Gastrocnemius medialis (tissue), 4 donors: ENCODE measurements at regions not wholly inside any gene's neighbourhood (a gene's known extent, or its start where the extent isn't known, plus 50 kb on each side); places are given as distances from the start of the nearest gene placed in this dataset.

Experiments used
- POLR2A ChIP-seq, 2 donors: fragments of 450-650 bp; IDR thresholded peaks; one replicate each; pipeline ENCODE4 v1.6.1; 2017; ENCODE audit warnings: antibody characterized with exemption in 2 of 2, mild to moderate bottlenecking in 2 of 2, moderate library complexity in 2 of 2
- TF ChIP-seq, protein P1 (sequence below), 5 experiments: fragments of 450-650 bp in 3 of 5; fragments of 200-600 bp in 2 of 5; sonication (generic) in 2 of 5; IDR thresholded peaks in 4 of 5; conservative IDR thresholded peaks in 1 of 5; 1 replicate in 4 of 5; 2 replicates in 1 of 5; pipeline ENCODE4 v1.5.1; 2016 to 2019; ENCODE audit warnings: antibody characterized with exemption in 5 of 5, mild to moderate bottlenecking in 3 of 5, moderate library complexity in 3 of 5

DNA sequence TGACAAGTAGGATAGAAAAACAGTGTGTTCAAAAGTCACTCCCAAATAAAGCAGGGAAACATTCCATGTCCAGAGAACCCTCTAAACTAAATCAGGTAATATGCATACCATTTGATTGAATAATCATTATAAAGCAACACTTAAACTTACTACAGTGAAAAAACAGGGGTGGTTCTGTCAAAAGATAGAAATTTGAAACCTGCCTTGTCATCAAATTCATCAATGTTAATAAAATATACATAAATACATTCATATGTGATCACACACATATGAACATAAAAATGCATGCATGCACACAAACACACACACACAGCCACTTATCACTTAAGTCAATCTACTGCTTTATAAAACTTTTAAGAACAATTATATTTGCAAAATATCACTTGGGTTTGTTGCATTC, 485.8 kb upstream of the TECRL start:
- no peak for TF ChIP-seq POLR2A (IDR thresholded peaks at IDR 0.05)
- TF ChIP-seq, protein P1, sequence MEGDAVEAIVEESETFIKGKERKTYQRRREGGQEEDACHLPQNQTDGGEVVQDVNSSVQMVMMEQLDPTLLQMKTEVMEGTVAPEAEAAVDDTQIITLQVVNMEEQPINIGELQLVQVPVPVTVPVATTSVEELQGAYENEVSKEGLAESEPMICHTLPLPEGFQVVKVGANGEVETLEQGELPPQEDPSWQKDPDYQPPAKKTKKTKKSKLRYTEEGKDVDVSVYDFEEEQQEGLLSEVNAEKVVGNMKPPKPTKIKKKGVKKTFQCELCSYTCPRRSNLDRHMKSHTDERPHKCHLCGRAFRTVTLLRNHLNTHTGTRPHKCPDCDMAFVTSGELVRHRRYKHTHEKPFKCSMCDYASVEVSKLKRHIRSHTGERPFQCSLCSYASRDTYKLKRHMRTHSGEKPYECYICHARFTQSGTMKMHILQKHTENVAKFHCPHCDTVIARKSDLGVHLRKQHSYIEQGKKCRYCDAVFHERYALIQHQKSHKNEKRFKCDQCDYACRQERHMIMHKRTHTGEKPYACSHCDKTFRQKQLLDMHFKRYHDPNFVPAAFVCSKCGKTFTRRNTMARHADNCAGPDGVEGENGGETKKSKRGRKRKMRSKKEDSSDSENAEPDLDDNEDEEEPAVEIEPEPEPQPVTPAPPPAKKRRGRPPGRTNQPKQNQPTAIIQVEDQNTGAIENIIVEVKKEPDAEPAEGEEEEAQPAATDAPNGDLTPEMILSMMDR (IDR thresholded peaks at IDR 0.05 in 4 of 5, conservative IDR thresholded peaks at IDR 0.05 in 1 of 5), result no peak
